Right ventricle myocardium superior (tissue), 1 donor: ENCODE measurements at regions not wholly inside any gene's neighbourhood (a gene's known extent, or its start where the extent isn't known, plus 50 kb on each side); places are given as distances from the start of the nearest gene placed in this dataset.
"Not testable (repeated sequence)": the region's sequence is repeated elsewhere in the genome, so short reads cannot be mapped to it uniquely, and the experiment has no call there.

Experiments
- ATAC-seq: fragments of 200-7000 bp; cut with Tn5 transposase; one replicate; pipeline ENCODE4 v1.9.1; 2020; ENCODE audit warnings: mild to moderate bottlenecking; ENCODE audit not compliant: poor library complexity
- DNase-seq: peaks from one replicate; pipeline ENCODE4 v3.0.0-alpha.2; 2020
- intact Hi-C: fragments of 100-400 bp; cut with DNase I; formaldehyde crosslinking; loops from one replicate; pipeline ENCODE4 v1.11.2; 2022
- donor health status: DM: no; HTN: yes; CAD: no; lungs with severe emphysema.

- ATAC-seq (no peak), DNase-seq (no peak)
- intact Hi-C loops: no loop called here
Observed at GRCh38 chrX:39275500-39276068, 474.3 kb downstream of the MID1IP1 start.

- intact Hi-C loops, DNase-seq: not testable (repeated sequence)
Observed at GRCh38 chrX:39277685-39278390, 476.6 kb downstream of the MID1IP1 start.

GRCh38 chrX:39283239-39283638 is 482.0 kb downstream of the MID1IP1 start:
- ATAC-seq (no peak), DNase-seq (no peak)
- intact Hi-C loops: no loop called here

More at GRCh38 chrX:39277685-39278390, 476.6 kb downstream of the MID1IP1 start:
- not testable (repeated sequence) for ATAC-seq

GRCh38 chrX:39288592-39288991 is 487.3 kb downstream of the MID1IP1 start:
- ATAC-seq (no peak), DNase-seq (no peak)
- intact Hi-C loops: no loop called here

- intact Hi-C loops: no loop called here
- DNase-seq: no peak
- ATAC-seq: no peak
Observed at GRCh38 chrX:39289827-39290226, 488.6 kb downstream of the MID1IP1 start.

GRCh38 chrX:39293203-39293602 is 491.9 kb downstream of the MID1IP1 start:
- intact Hi-C loops: no loop called here
- no peak for ATAC-seq
- no peak for DNase-seq

GRCh38 chrX:39296472-39296871 is 495.2 kb downstream of the MID1IP1 start:
- intact Hi-C loops: no loop called here
- DNase-seq (no peak), ATAC-seq (no peak)

GRCh38 chrX:39298821-39299220 is 497.6 kb downstream of the MID1IP1 start:
- DNase-seq (no peak), ATAC-seq (no peak)
- intact Hi-C loops: no loop called here

- intact Hi-C loops: no loop called here
- ATAC-seq (no peak), DNase-seq (no peak)
Observed at GRCh38 chrX:39299615-39300014, 498.4 kb downstream of the MID1IP1 start.

GRCh38 chrX:39301036-39301435 is 499.8 kb downstream of the MID1IP1 start:
- no peak for ATAC-seq
- intact Hi-C loops: no loop called here
- no peak for DNase-seq

- DNase-seq (no peak), ATAC-seq (no peak)
- intact Hi-C loops: no loop called here
Observed at GRCh38 chrX:39302838-39303237, 501.6 kb downstream of the MID1IP1 start.

- DNase-seq (no peak), ATAC-seq (no peak)
Observed at GRCh38 chrX:39304746-39305145, 503.5 kb downstream of the MID1IP1 start.

GRCh38 chrX:39307488-39307887 is 506.2 kb downstream of the MID1IP1 start:
- DNase-seq: no peak
- intact Hi-C loops: no loop called here
- ATAC-seq: no peak

More at GRCh38 chrX:39304746-39305145, 503.5 kb downstream of the MID1IP1 start:
- intact Hi-C loops: no loop called here

GRCh38 chrX:39308126-39308525 is 506.9 kb downstream of the MID1IP1 start:
- intact Hi-C loops: no loop called here
- DNase-seq (no peak), ATAC-seq (no peak)

GRCh38 chrX:39309018-39309635 is 507.9 kb downstream of the MID1IP1 start:
- intact Hi-C loops: no loop called here
- DNase-seq (no peak), ATAC-seq (no peak)

GRCh38 chrX:39309721-39310152 is 508.5 kb downstream of the MID1IP1 start:
- DNase-seq: peak; percentile 36
- ATAC-seq: peak; percentile 55

GRCh38 chrX:39310891-39311290 is 509.6 kb downstream of the MID1IP1 start:
- intact Hi-C loops: no loop called here
- DNase-seq: no peak
- ATAC-seq: no peak

More at GRCh38 chrX:39309721-39310152, 508.5 kb downstream of the MID1IP1 start:
- intact Hi-C loops: no loop called here

GRCh38 chrX:39311646-39312045 is 510.4 kb downstream of the MID1IP1 start:
- intact Hi-C loops: no loop called here
- DNase-seq (no peak), ATAC-seq (no peak)

GRCh38 chrX:39313146-39313545 is 511.9 kb downstream of the MID1IP1 start:
- DNase-seq (no peak), ATAC-seq (no peak)
- intact Hi-C loops: no loop called here
